Esophagus squamous epithelium (tissue), 4 donors: ENCODE measurements at regions not wholly inside any gene's neighbourhood (a gene's known extent, or its start where the extent isn't known, plus 50 kb on each side); places are given as distances from the start of the nearest gene placed in this dataset.

Experiments
- POLR2A ChIP-seq, 4 donors: fragments of 450-650 bp; IDR thresholded peaks; one replicate each; pipeline ENCODE4 v1.6.1; 2017; ENCODE audit warnings: antibody characterized with exemption in 4 of 4, mild to moderate bottlenecking in 4 of 4, moderate library complexity in 3 of 4
- TF ChIP-seq, protein P1 (sequence below), 6 experiments: fragments of 450-650 bp in 4 of 6; fragments of 200-600 bp in 2 of 6; sonication (generic) in 2 of 6; IDR thresholded peaks; one replicate each; pipeline ENCODE4 v1.5.1; 2016 to 2019; ENCODE audit warnings: antibody characterized with exemption in 6 of 6, mild to moderate bottlenecking in 4 of 6, moderate library complexity in 4 of 6

- TF ChIP-seq, protein P1, sequence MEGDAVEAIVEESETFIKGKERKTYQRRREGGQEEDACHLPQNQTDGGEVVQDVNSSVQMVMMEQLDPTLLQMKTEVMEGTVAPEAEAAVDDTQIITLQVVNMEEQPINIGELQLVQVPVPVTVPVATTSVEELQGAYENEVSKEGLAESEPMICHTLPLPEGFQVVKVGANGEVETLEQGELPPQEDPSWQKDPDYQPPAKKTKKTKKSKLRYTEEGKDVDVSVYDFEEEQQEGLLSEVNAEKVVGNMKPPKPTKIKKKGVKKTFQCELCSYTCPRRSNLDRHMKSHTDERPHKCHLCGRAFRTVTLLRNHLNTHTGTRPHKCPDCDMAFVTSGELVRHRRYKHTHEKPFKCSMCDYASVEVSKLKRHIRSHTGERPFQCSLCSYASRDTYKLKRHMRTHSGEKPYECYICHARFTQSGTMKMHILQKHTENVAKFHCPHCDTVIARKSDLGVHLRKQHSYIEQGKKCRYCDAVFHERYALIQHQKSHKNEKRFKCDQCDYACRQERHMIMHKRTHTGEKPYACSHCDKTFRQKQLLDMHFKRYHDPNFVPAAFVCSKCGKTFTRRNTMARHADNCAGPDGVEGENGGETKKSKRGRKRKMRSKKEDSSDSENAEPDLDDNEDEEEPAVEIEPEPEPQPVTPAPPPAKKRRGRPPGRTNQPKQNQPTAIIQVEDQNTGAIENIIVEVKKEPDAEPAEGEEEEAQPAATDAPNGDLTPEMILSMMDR (IDR thresholded peaks at IDR 0.05) = no peak
- TF ChIP-seq POLR2A (IDR thresholded peaks at IDR 0.05) = no peak
Observed at GRCh38 chr18:45387229-45387628, 228.0 kb upstream of the SLC14A2 start.
